SH-SY5Y (cell line): ENCODE measurements at regions not wholly inside any gene's neighbourhood (a gene's known extent, or its start where the extent isn't known, plus 50 kb on each side); places are given as distances from the start of the nearest gene placed in this dataset.

Source experiments
- GATA2 ChIP-seq: IDR thresholded peaks from 2 replicates; pipeline ENCODE4 v1.6.1; 2011; ENCODE audit warnings: mild to moderate bottlenecking, low read depth, low read length
- GATA3 ChIP-seq: IDR thresholded peaks from 2 replicates; pipeline ENCODE4 v1.6.1; 2011; ENCODE audit warnings: low read depth, mild to moderate bottlenecking, low read length, moderate library complexity

GRCh38 chr5:68465133-68465532, 249.6 kb downstream of the PIK3R1 start:
- TF ChIP-seq GATA3 = no peak
- no peak for TF ChIP-seq GATA2
